ENCODE measurements at regions not wholly inside any gene's neighbourhood (a gene's known extent, or its start where the extent isn't known, plus 50 kb on each side); places are given as distances from the start of the nearest gene placed in this dataset.

DNA sequence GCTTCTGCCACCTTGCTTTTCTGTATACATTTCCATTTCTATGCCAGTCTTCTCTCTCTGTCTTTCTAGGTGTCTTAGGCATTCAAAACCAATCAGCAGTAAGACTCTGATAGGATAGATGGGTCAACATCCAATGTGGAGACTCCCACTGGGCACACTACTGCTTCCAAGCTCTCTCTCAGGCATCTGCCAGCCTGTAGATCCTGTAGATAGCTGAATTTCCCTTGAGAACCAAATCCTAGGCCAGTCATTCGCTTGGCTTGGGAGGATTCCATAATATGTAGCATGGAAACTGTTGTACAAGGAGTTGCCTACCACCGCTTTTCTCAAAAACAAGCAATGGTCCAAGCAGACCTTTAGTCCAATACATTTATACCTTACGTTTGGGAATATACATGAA is 262.8 kb upstream of the RARB start:
- TF ChIP-seq, protein P1, sequence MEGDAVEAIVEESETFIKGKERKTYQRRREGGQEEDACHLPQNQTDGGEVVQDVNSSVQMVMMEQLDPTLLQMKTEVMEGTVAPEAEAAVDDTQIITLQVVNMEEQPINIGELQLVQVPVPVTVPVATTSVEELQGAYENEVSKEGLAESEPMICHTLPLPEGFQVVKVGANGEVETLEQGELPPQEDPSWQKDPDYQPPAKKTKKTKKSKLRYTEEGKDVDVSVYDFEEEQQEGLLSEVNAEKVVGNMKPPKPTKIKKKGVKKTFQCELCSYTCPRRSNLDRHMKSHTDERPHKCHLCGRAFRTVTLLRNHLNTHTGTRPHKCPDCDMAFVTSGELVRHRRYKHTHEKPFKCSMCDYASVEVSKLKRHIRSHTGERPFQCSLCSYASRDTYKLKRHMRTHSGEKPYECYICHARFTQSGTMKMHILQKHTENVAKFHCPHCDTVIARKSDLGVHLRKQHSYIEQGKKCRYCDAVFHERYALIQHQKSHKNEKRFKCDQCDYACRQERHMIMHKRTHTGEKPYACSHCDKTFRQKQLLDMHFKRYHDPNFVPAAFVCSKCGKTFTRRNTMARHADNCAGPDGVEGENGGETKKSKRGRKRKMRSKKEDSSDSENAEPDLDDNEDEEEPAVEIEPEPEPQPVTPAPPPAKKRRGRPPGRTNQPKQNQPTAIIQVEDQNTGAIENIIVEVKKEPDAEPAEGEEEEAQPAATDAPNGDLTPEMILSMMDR (conservative IDR thresholded peaks at IDR 0.05; ENCODE audit: low read length), result no peak
- no peak for TF ChIP-seq EZH2phosphoT487 (IDR thresholded peaks at IDR 0.05; ENCODE audit: borderline replicate concordance, low read depth, low read length)

All from OCI-LY7 (cell line).